ENCODE measurements at regions not wholly inside any gene's neighbourhood (a gene's known extent, or its start where the extent isn't known, plus 50 kb on each side); places are given as distances from the start of the nearest gene placed in this dataset.

DNA sequence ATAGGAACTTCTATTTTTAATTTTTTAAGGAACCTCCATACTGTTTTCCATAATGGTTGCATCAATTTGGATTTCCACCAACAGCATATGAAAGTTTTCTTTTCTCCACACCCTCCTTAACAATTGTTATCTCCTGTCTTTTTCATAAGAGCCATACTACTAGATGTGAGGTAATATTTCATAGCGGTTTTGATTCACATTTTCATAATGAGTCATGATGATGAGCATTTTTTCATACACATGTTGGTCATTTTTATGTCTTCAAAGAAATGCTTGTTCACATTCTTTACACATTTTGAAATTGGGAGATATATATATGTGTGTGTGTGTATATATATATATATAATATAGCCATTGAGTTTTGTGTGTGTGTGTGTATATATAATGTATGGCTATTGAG lies 420.3 kb upstream of the PCDH9 start:
- DNase-seq (ENCODE audit: low read depth) = no peak
- no peak overlapping the region for H3K4me3 ChIP-seq (replicated peaks; ENCODE audit: low read depth, low read length)
- TF ChIP-seq, protein P1, sequence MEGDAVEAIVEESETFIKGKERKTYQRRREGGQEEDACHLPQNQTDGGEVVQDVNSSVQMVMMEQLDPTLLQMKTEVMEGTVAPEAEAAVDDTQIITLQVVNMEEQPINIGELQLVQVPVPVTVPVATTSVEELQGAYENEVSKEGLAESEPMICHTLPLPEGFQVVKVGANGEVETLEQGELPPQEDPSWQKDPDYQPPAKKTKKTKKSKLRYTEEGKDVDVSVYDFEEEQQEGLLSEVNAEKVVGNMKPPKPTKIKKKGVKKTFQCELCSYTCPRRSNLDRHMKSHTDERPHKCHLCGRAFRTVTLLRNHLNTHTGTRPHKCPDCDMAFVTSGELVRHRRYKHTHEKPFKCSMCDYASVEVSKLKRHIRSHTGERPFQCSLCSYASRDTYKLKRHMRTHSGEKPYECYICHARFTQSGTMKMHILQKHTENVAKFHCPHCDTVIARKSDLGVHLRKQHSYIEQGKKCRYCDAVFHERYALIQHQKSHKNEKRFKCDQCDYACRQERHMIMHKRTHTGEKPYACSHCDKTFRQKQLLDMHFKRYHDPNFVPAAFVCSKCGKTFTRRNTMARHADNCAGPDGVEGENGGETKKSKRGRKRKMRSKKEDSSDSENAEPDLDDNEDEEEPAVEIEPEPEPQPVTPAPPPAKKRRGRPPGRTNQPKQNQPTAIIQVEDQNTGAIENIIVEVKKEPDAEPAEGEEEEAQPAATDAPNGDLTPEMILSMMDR (IDR thresholded peaks at IDR 0.05; ENCODE audit: low read length, missing control alignments) = no peak

DNA sequence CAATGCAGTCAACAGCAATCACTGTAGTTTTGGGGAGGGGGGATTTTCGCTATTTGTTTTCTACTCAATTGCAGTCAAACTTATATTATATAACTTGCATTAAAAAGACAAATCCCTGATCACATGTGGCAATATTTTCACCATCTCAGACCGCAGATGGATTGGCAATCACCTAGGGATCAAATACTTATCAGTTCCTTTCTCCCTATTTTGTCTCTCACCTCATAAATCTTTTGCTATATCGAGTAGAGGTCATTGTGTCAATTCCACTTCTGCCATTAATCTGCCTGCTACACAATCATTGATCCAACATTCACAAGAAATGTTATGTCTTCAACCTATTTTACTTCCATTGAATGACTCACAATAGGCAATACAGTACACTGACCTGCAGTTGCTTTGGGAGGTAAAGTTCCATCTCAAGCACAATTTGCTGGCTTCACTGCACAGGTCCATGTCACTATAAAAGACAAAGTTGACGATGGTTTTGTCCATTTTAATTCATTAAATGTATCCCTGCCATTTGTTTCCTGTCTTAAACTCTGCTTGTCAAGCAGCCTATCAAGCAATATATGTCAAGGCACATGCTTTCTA lies 415.8 kb upstream of the PCDH9 start:
- no peak overlapping the region for H3K4me3 ChIP-seq (replicated peaks; ENCODE audit: low read depth, low read length)
- TF ChIP-seq, protein P1 (IDR thresholded peaks at IDR 0.05; ENCODE audit: low read length, missing control alignments) = no peak
- DNase-seq (ENCODE audit: low read depth) = no peak

DNA sequence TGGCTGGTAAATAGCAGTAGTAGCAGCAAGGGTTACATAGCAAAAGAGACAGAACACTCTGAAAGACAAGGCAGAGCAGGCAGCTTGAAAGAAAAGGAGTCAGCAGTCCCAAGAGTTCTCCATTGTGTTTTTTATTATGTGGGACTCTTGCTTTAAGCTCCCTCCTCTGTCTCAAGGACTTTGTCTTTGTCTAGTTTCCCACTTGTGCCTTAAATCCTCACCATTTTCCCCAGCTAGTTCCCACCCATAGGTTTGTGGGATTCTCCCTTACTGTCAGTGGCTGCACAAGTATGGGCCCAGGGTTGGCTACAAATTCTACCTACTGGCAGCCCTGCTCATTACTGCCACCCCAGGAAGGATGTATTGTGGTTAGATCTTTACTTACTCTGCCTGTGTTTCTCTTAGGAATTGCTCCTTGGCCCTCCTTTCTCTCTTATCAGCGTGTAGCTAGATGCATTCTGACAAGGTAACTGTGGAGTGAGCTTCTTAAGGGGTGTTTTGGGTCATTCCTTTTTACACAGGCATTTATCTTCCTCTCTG lies 413.4 kb upstream of the PCDH9 start:
- DNase-seq (ENCODE audit: low read depth) = no peak
- H3K4me3 ChIP-seq (replicated peaks; ENCODE audit: low read depth, low read length) = no peak overlapping the region
- TF ChIP-seq, protein P1 (IDR thresholded peaks at IDR 0.05; ENCODE audit: low read length, missing control alignments) = no peak

DNA sequence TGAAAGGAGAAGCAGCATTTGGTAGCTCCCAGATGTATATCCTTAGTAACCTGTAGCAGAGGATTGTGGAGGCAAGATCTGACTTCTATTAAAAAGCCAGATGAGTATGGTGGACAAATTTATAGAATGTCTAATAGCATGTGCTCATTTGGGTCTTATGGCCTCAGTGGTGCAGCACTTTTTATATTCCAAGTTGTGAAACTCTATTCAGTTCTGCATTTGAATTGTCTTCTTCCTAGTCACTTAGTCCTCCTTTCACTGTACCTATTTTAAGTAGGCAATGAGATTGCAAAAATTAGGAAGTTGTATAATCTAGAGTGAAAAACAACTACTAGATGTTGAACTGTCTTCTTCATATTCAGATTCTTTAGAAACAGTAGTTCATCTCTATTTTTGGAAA lies 412.5 kb upstream of the PCDH9 start:
- TF ChIP-seq, protein P1 (IDR thresholded peaks at IDR 0.05; ENCODE audit: low read length, missing control alignments) = no peak
- no peak for DNase-seq (ENCODE audit: low read depth)
- H3K4me3 ChIP-seq (replicated peaks; ENCODE audit: low read depth, low read length) = no peak overlapping the region

DNA sequence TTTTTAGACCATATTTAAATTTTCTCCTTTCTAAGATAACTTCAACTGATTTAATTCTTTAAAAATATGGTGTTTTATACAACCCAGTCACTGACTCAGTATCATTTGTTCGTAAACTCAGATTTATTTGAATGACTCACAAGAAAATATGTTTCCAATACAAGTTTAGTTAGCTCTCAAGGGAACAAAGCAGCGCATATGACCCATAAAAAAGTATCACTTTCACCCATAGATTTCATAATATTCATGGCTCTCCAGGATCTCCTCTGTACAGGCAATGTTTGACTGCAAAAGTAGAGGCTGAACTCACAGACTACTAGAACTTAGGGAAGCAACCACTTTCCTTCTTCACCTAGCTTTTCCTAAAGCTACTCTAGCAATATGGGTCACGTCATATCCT lies 405.6 kb upstream of the PCDH9 start:
- TF ChIP-seq, protein P1 (IDR thresholded peaks at IDR 0.05; ENCODE audit: low read length, missing control alignments) = no peak
- DNase-seq (ENCODE audit: low read depth) = no peak
- no peak overlapping the region for H3K4me3 ChIP-seq (replicated peaks; ENCODE audit: low read depth, low read length)

DNA sequence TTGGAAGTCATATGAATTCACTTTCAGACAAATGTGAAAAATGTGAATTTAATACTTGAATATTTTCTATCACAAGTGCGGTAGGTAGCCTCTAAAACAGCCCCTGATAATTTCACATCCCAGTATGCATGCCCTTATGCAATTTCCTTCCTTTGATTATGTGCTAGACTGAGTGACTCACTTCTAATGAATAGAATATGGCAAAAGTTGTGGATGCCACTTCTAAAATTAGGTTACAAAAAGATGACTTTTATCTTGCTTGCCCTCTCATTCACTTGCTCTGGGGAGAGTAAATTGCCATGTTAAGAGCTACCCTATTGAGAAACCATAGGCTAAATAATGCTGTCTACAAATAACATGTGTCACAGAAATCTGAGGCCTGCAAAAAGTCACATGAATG lies 402.5 kb upstream of the PCDH9 start:
- TF ChIP-seq, protein P1 (IDR thresholded peaks at IDR 0.05; ENCODE audit: low read length, missing control alignments) = no peak
- no peak overlapping the region for H3K4me3 ChIP-seq (replicated peaks; ENCODE audit: low read depth, low read length)
- DNase-seq (ENCODE audit: low read depth) = peak; percentile 42

DNA sequence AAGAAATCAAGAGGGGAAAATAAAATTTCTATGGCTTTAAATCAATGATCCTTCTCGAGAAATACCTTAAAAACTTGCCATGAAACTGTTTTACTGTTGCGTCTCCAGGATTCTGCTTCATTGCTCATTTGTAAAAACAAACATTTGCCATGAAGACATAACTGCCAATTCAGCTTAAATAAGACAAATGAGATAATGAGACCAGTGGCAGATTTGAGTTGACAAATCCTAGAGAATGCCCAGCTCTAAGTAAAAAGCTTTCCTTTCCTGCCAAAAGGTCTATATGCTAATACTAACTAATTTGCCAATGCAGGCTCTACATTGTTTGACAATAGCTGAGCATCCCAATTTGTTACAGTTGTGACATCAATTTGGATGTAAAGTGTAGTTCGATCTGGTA lies 400.5 kb upstream of the PCDH9 start:
- DNase-seq (ENCODE audit: low read depth) = no peak
- no peak overlapping the region for H3K4me3 ChIP-seq (replicated peaks; ENCODE audit: low read depth, low read length)
- TF ChIP-seq, protein P1 (IDR thresholded peaks at IDR 0.05; ENCODE audit: low read length, missing control alignments) = no peak
